OCI-LY1 (cell line): ENCODE measurements at regions not wholly inside any gene's neighbourhood (a gene's known extent, or its start where the extent isn't known, plus 50 kb on each side); places are given as distances from the start of the nearest gene placed in this dataset.

ENCODE experiments used
- H2AFZ ChIP-seq: fragments of 200-600 bp; sonication (generic), shearing (Covaris generic); 2 replicates; pipeline ENCODE4 v1.6.0; 2014; ENCODE audit warnings: antibody characterized with exemption, mild to moderate bottlenecking, low read length
- H3F3A ChIP-seq: fragments of 200-600 bp; sonication (generic), shearing (Covaris generic); 2 replicates; pipeline ENCODE4 v1.6.0; 2014; ENCODE audit warnings: mild to moderate bottlenecking, antibody characterized with exemption, low read length, moderate library complexity; ENCODE audit not compliant: insufficient read depth
- H3K27ac ChIP-seq: fragments of 200-600 bp; sonication (generic); 2 replicates; pipeline ENCODE4 v1.5.1; 2014; ENCODE audit warnings: low read length, mixed run types, mild to moderate bottlenecking, low read depth; ENCODE audit not compliant: poor library complexity, severe bottlenecking
- H3K27me3 ChIP-seq: fragments of 200-600 bp; sonication (generic); 2 replicates; pipeline ENCODE4 v1.6.0; 2014; ENCODE audit warnings: antibody characterized with exemption, mild to moderate bottlenecking, low read length, moderate library complexity; ENCODE audit not compliant: insufficient read depth
- H3K36me3 ChIP-seq: fragments of 200-600 bp; sonication (generic); 2 replicates; pipeline ENCODE4 v1.6.1; 2014; ENCODE audit warnings: mild to moderate bottlenecking, antibody characterized with exemption, low read length, moderate library complexity, mixed read lengths; ENCODE audit not compliant: insufficient read depth
- H3K4me1 ChIP-seq: fragments of 200-600 bp; sonication (generic); 2 replicates; pipeline ENCODE4 v1.5.1; 2014; ENCODE audit warnings: mild to moderate bottlenecking, low read length, moderate library complexity; ENCODE audit not compliant: insufficient read depth, severe bottlenecking
- H3K4me2 ChIP-seq: fragments of 200-600 bp; sonication (generic), shearing (Covaris generic); 2 replicates; pipeline ENCODE4 v1.6.1; 2014; ENCODE audit warnings: low read length
- H3K4me3 ChIP-seq: fragments of 200-600 bp; sonication (generic); 2 replicates; pipeline ENCODE4 v1.5.1; 2014; ENCODE audit warnings: low read length, low read depth, mild to moderate bottlenecking, mixed read lengths; ENCODE audit not compliant: poor library complexity, severe bottlenecking
- H3K79me2 ChIP-seq: fragments of 200-600 bp; shearing (Covaris generic); 2 replicates; pipeline ENCODE4 v1.6.1; 2016; ENCODE audit warnings: mixed run types, low read length, mixed read lengths; ENCODE audit not compliant: insufficient read depth
- H3K9ac ChIP-seq: fragments of 200-600 bp; sonication (generic), shearing (Covaris generic); 2 replicates; pipeline ENCODE4 v1.6.1; 2014; ENCODE audit warnings: mild to moderate bottlenecking, low read length, mixed read lengths
- H3K9me2 ChIP-seq: fragments of 200-600 bp; sonication (generic), shearing (Covaris generic); 2 replicates; pipeline ENCODE4 v1.6.1; 2014; ENCODE audit warnings: low read depth, mild to moderate bottlenecking, low read length, mixed read lengths
- H3K9me3 ChIP-seq: fragments of 200-600 bp; shearing (Covaris generic); 2 replicates; pipeline ENCODE4 v1.6.1; 2014; ENCODE audit warnings: low read length, mixed read lengths
- H4K20me1 ChIP-seq: fragments of 200-600 bp; sonication (generic), shearing (Covaris generic); 2 replicates; pipeline ENCODE4 v1.6.0; 2016; ENCODE audit warnings: mild to moderate bottlenecking, low read length; ENCODE audit not compliant: insufficient read depth
- EZH2 ChIP-seq: fragments of 200-600 bp; sonication (generic), shearing (Covaris generic); IDR thresholded peaks from 2 replicates; pipeline ENCODE4 v1.8.0; 2017; ENCODE audit warnings: borderline replicate concordance, mixed run types, mild to moderate bottlenecking, antibody characterized with exemption, low read length, moderate library complexity, mixed read lengths
- TF ChIP-seq, protein P1 (sequence below): fragments of 200-600 bp; sonication (generic), shearing (Covaris generic); IDR thresholded peaks from 2 replicates; pipeline ENCODE4 v1.5.1; 2017; ENCODE audit warnings: mild to moderate bottlenecking, antibody characterized with exemption, low read length, moderate library complexity, mixed read lengths

DNA sequence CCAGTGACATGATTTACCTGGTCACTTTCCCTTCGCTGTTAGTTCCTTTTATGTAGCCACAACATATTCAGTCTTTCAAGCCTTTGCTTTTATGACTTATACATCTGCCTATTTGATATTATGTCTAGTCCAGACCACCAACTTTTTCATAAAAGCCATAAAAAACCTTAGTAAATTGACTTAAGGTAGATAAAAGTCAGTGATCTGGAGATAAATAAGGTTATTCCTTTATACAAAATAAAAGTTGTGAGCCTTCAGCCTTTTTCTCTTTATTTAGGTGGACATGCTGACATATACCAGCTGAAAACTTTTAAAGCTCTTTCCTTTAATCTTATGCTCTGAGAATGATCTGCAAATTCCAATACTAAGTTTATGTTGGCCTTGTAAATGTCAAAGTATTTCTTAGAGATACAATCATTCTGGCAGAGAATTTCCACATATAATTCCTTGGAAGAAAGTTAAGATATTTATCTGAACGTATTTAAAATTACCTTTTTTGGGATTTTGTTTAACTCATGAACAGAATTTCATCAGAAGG lies 690.4 kb upstream of the CHORDC1 start:
- Histone ChIP-seq H3K9me3 (no peaks in the 10 kb centered on the region), H3K4me1 (no peaks in the 10 kb centered on the region), H3K9me2 (no peaks in the 10 kb centered on the region), H3K4me2 (no peak overlapping the region), H3F3A (no peaks in the 10 kb centered on the region), H3K36me3 (no peaks in the 10 kb centered on the region), H2AFZ (no peak overlapping the region), H3K27me3 (no peaks in the 10 kb centered on the region), H4K20me1 (no peaks in the 10 kb centered on the region), H3K9ac (no peak overlapping the region), H3K79me2 (no peaks in the 10 kb centered on the region), H3K27ac (no peak overlapping the region), H3K4me3 (no peak overlapping the region)
- TF ChIP-seq, protein P1, sequence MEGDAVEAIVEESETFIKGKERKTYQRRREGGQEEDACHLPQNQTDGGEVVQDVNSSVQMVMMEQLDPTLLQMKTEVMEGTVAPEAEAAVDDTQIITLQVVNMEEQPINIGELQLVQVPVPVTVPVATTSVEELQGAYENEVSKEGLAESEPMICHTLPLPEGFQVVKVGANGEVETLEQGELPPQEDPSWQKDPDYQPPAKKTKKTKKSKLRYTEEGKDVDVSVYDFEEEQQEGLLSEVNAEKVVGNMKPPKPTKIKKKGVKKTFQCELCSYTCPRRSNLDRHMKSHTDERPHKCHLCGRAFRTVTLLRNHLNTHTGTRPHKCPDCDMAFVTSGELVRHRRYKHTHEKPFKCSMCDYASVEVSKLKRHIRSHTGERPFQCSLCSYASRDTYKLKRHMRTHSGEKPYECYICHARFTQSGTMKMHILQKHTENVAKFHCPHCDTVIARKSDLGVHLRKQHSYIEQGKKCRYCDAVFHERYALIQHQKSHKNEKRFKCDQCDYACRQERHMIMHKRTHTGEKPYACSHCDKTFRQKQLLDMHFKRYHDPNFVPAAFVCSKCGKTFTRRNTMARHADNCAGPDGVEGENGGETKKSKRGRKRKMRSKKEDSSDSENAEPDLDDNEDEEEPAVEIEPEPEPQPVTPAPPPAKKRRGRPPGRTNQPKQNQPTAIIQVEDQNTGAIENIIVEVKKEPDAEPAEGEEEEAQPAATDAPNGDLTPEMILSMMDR = no peak
- no peak for TF ChIP-seq EZH2

DNA sequence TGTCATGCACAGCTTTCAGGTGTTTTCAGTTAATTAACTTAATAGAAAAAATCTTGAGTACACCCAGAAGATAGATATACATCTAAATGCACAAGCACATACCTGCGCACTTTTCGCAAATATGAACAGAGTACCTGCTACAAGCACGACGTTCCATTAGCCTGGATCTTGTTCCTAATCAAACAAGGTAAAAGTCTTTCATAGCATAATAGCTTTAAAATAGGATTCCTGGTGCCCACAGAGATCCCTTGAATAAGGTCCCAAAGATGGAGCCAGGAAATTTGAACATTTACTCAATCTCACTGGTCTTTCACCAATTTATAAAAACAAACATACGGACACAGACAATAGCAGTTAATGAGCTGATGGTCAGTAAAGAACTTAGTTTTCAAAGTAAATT lies 689.8 kb upstream of the CHORDC1 start:
- Histone ChIP-seq H3K4me2 (no peak overlapping the region), H3K9me3 (no peaks in the 10 kb centered on the region), H3K9me2 (no peaks in the 10 kb centered on the region), H4K20me1 (no peaks in the 10 kb centered on the region), H3K4me3 (no peak overlapping the region), H3K79me2 (no peaks in the 10 kb centered on the region), H3K27me3 (no peaks in the 10 kb centered on the region), H3K4me1 (no peaks in the 10 kb centered on the region), H3K36me3 (no peaks in the 10 kb centered on the region), H3F3A (no peaks in the 10 kb centered on the region), H2AFZ (no peak overlapping the region), H3K9ac (no peak overlapping the region), H3K27ac (no peak overlapping the region)
- TF ChIP-seq, protein P1 = no peak
- no peak for TF ChIP-seq EZH2

DNA sequence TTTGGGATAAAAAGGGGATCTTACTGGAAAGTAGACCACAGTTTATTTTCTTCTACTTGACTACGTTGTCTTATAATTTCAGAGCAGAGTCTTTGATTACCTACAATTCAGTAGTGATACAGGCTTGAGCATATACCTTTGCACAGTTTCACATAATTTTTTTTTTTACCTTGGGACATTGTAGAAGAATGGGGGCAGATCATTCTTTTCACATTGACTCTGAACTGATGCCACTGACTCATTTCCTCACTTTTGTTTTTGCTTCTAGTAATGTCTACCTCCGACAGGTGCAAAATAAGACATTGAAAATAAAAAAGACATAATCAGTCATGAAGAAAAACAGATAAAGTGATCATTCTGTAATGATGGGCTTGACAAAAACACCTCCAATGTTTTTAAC lies 688.3 kb upstream of the CHORDC1 start:
- Histone ChIP-seq H2AFZ (no peak overlapping the region), H3K4me1 (no peaks in the 10 kb centered on the region), H4K20me1 (no peaks in the 10 kb centered on the region), H3K27me3 (no peaks in the 10 kb centered on the region), H3K9me2 (no peaks in the 10 kb centered on the region), H3K9me3 (no peaks in the 10 kb centered on the region), H3K9ac (no peak overlapping the region), H3F3A (no peaks in the 10 kb centered on the region), H3K36me3 (no peaks in the 10 kb centered on the region), H3K27ac (no peak overlapping the region), H3K4me2 (no peak overlapping the region), H3K79me2 (no peaks in the 10 kb centered on the region), H3K4me3 (no peak overlapping the region)
- TF ChIP-seq EZH2 = no peak
- TF ChIP-seq, protein P1 = no peak
